ENCODE measurements at regions not wholly inside any gene's neighbourhood (a gene's known extent, or its start where the extent isn't known, plus 50 kb on each side); places are given as distances from the start of the nearest gene placed in this dataset.
"Not testable (repeated sequence)": the region's sequence is repeated elsewhere in the genome, so short reads cannot be mapped to it uniquely, and the experiment has no call there.

GRCh38 chr2:3899536-3900155 is 196.3 kb downstream of the DCDC2C start:
- no peak for DNase-seq (ENCODE audit: low read depth)
- in situ Hi-C loops (cut with HindIII; ENCODE audit: low pct_unique_long_range_greater_than_20kb, low sequenced_read_pairs), result no loop called here

- no peak for DNase-seq (ENCODE audit: low read depth)
- in situ Hi-C loops (cut with HindIII; ENCODE audit: low pct_unique_long_range_greater_than_20kb, low sequenced_read_pairs), result no loop called here
Measured at GRCh38 chr2:3902131-3902530, 198.8 kb downstream of the DCDC2C start.

- no peak for DNase-seq (ENCODE audit: low read depth)
- in situ Hi-C loops (cut with HindIII; ENCODE audit: low pct_unique_long_range_greater_than_20kb, low sequenced_read_pairs), result no loop called here
Measured at GRCh38 chr2:3904061-3904460, 200.7 kb downstream of the DCDC2C start.

GRCh38 chr2:3908498-3908897 is 205.1 kb downstream of the DCDC2C start:
- DNase-seq (ENCODE audit: low read depth); in situ Hi-C loops (cut with HindIII; ENCODE audit: low pct_unique_long_range_greater_than_20kb, low sequenced_read_pairs): not testable (repeated sequence)

GRCh38 chr2:3911882-3912455 is 208.6 kb downstream of the DCDC2C start:
- in situ Hi-C loops (cut with HindIII; ENCODE audit: low pct_unique_long_range_greater_than_20kb, low sequenced_read_pairs), result no loop called here

GRCh38 chr2:3913166-3913565 is 209.8 kb downstream of the DCDC2C start:
- in situ Hi-C loops (cut with HindIII; ENCODE audit: low pct_unique_long_range_greater_than_20kb, low sequenced_read_pairs), result no loop called here
- no peak for DNase-seq (ENCODE audit: low read depth)

More at GRCh38 chr2:3911882-3912455, 208.6 kb downstream of the DCDC2C start:
- DNase-seq (ENCODE audit: low read depth), result no peak

GRCh38 chr2:3914241-3914640 is 210.9 kb downstream of the DCDC2C start:
- no peak for DNase-seq (ENCODE audit: low read depth)
- in situ Hi-C loops (cut with HindIII; ENCODE audit: low pct_unique_long_range_greater_than_20kb, low sequenced_read_pairs), result no loop called here

- in situ Hi-C loops (cut with HindIII; ENCODE audit: low pct_unique_long_range_greater_than_20kb, low sequenced_read_pairs), result no loop called here
Measured at GRCh38 chr2:3927031-3927430, 223.7 kb downstream of the DCDC2C start.

GRCh38 chr2:3929374-3929773 is 226.0 kb downstream of the DCDC2C start:
- in situ Hi-C loops (cut with HindIII; ENCODE audit: low pct_unique_long_range_greater_than_20kb, low sequenced_read_pairs), result no loop called here
- no peak for DNase-seq (ENCODE audit: low read depth)

More at GRCh38 chr2:3927031-3927430, 223.7 kb downstream of the DCDC2C start:
- no peak for DNase-seq (ENCODE audit: low read depth)

- in situ Hi-C loops (cut with HindIII; ENCODE audit: low pct_unique_long_range_greater_than_20kb, low sequenced_read_pairs), result no loop called here
- DNase-seq (ENCODE audit: low read depth), result no peak
Measured at GRCh38 chr2:3930246-3930645, 226.9 kb downstream of the DCDC2C start.

- in situ Hi-C loops (cut with HindIII; ENCODE audit: low pct_unique_long_range_greater_than_20kb, low sequenced_read_pairs), result no loop called here
- DNase-seq (ENCODE audit: low read depth), result no peak
Measured at GRCh38 chr2:3940661-3941060, 237.3 kb downstream of the DCDC2C start.

- in situ Hi-C loops (cut with HindIII; ENCODE audit: low pct_unique_long_range_greater_than_20kb, low sequenced_read_pairs), result no loop called here
- no peak for DNase-seq (ENCODE audit: low read depth)
Measured at GRCh38 chr2:3942841-3943240, 239.5 kb downstream of the DCDC2C start.

- DNase-seq (ENCODE audit: low read depth), result no peak
- in situ Hi-C loops (cut with HindIII; ENCODE audit: low pct_unique_long_range_greater_than_20kb, low sequenced_read_pairs), result no loop called here
Measured at GRCh38 chr2:3944071-3944470, 240.7 kb downstream of the DCDC2C start.

GRCh38 chr2:3944841-3945240 is 241.5 kb downstream of the DCDC2C start:
- no peak for DNase-seq (ENCODE audit: low read depth)
- in situ Hi-C loops (cut with HindIII; ENCODE audit: low pct_unique_long_range_greater_than_20kb, low sequenced_read_pairs), result no loop called here

- in situ Hi-C loops (cut with HindIII; ENCODE audit: low pct_unique_long_range_greater_than_20kb, low sequenced_read_pairs), result no loop called here
- DNase-seq (ENCODE audit: low read depth), result no peak
Measured at GRCh38 chr2:3948191-3948590, 244.8 kb downstream of the DCDC2C start.

- no peak for DNase-seq (ENCODE audit: low read depth)
- in situ Hi-C loops (cut with HindIII; ENCODE audit: low pct_unique_long_range_greater_than_20kb, low sequenced_read_pairs), result no loop called here
Measured at GRCh38 chr2:3951131-3951954, 248.0 kb downstream of the DCDC2C start.

- DNase-seq (ENCODE audit: low read depth), result no peak
- in situ Hi-C loops (cut with HindIII; ENCODE audit: low pct_unique_long_range_greater_than_20kb, low sequenced_read_pairs), result no loop called here
Measured at GRCh38 chr2:3952866-3953516, 249.6 kb downstream of the DCDC2C start.

GRCh38 chr2:3954261-3954660 is 250.9 kb downstream of the DCDC2C start:
- in situ Hi-C loops (cut with HindIII; ENCODE audit: low pct_unique_long_range_greater_than_20kb, low sequenced_read_pairs), result no loop called here
- DNase-seq (ENCODE audit: low read depth), result no peak

- no peak for DNase-seq (ENCODE audit: low read depth)
- in situ Hi-C loops (cut with HindIII; ENCODE audit: low pct_unique_long_range_greater_than_20kb, low sequenced_read_pairs), result no loop called here
Measured at GRCh38 chr2:3956406-3956805, 253.0 kb downstream of the DCDC2C start.

All from Caki2 (cell line).